A549 (cell line): ENCODE measurements at regions not wholly inside any gene's neighbourhood (a gene's known extent, or its start where the extent isn't known, plus 50 kb on each side); places are given as distances from the start of the nearest gene placed in this dataset.

Experiments used
- ATOH8 ChIP-seq: fragments of 250-450 bp; sonication (Bioruptor Pico); IDR thresholded peaks from 2 replicates; pipeline ENCODE4 v1.5.0; 2020; ENCODE audit warnings: low read depth, mild to moderate bottlenecking, moderate library complexity
- CEBPB ChIP-seq, 2 experiments: fragments of >200 bp in 1 of 2; sonication (Bioruptor Twin) in 1 of 2; formaldehyde crosslinking in 1 of 2; IDR thresholded peaks; 2 replicates each; pipeline ENCODE4 v1.6.1; 2012 to 2016
- ESRRA ChIP-seq: fragments of 150-350 bp; IDR thresholded peaks from 2 replicates; pipeline ENCODE4 v1.6.1; 2014; ENCODE audit warnings: mild to moderate bottlenecking, low read length, borderline replicate concordance
- FOSB ChIP-seq: fragments of 250-450 bp; sonication (Bioruptor Pico); IDR thresholded peaks from 2 replicates; pipeline ENCODE4 v1.5.0; 2020; ENCODE audit warnings: mild to moderate bottlenecking, moderate library complexity
- FOSL2 ChIP-seq, 2 experiments: fragments of 450-650 bp in 1 of 2; fragments of >200 bp in 1 of 2; sonication (Bioruptor Twin) in 1 of 2; formaldehyde crosslinking; IDR thresholded peaks; 2 replicates each; pipeline versions ENCODE4 v1.5.0 to v1.6.1; 2016 to 2020; ENCODE audit warnings: mild to moderate bottlenecking in 1 of 2, moderate library complexity in 1 of 2
- JUNB ChIP-seq: fragments of >200 bp; sonication (Bioruptor Twin); formaldehyde crosslinking; IDR thresholded peaks from 2 replicates; pipeline ENCODE4 v1.6.1; 2016
- MYC ChIP-seq: IDR thresholded peaks from 2 replicates; pipeline ENCODE4 v1.6.1; 2012; ENCODE audit warnings: mild to moderate bottlenecking, inconsistent platforms, low read length, improper control_type of control experiment, borderline replicate concordance
- NR3C1 ChIP-seq: fragments of >200 bp; sonication (Bioruptor Twin); formaldehyde crosslinking; IDR thresholded peaks from 3 replicates; pipeline ENCODE4 v1.6.1; 2017
- PHF8 ChIP-seq: fragments of 200-600 bp; sonication (generic); IDR thresholded peaks from 2 replicates; pipeline ENCODE4 v1.6.1; 2016; ENCODE audit warnings: low read depth, mild to moderate bottlenecking, antibody characterized with exemption, moderate library complexity, borderline replicate concordance
- POLR2A ChIP-seq: IDR thresholded peaks from 2 replicates; pipeline ENCODE4 v1.6.1; 2012; ENCODE audit warnings: mild to moderate bottlenecking, low read length
- SMC3 ChIP-seq: fragments of >200 bp; sonication (Bioruptor Twin); formaldehyde crosslinking; IDR thresholded peaks from 3 replicates; pipeline ENCODE4 v1.6.1; 2018; ENCODE audit warnings: inconsistent platforms
- SREBF2 ChIP-seq: fragments of 450-650 bp; IDR thresholded peaks from 2 replicates; pipeline ENCODE4 v1.6.1; 2014; ENCODE audit warnings: mild to moderate bottlenecking, moderate library complexity
- TF ChIP-seq, protein P1 (sequence below): fragments of >200 bp; sonication (Bioruptor Twin); formaldehyde crosslinking; IDR thresholded peaks from 3 replicates; pipeline ENCODE4 v1.5.1; 2016
- TF ChIP-seq, protein P2 (sequence below): IDR thresholded peaks from 2 replicates; pipeline ENCODE4 v1.6.1; 2012

DNA sequence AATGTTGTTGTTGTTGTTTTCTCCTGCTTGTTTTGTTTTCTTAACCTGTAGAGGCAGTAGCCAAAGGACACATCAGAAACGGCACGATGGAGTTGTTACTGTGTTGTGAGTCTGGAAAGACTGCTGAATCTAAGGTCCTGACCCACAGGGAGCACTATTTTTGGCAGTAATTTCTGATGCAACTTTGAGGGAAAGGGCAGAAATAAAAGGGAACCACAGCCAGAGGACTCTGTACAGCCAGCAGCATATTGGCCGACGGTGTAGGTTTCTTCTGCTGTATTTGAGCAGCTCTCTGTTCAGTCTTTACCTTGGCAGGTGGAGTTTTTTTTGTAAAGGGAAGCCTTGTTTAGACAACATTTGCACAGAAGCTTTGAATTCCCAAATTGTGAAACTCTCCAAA, 203.0 kb upstream of the GPR101 start:
- TF ChIP-seq, protein P1, sequence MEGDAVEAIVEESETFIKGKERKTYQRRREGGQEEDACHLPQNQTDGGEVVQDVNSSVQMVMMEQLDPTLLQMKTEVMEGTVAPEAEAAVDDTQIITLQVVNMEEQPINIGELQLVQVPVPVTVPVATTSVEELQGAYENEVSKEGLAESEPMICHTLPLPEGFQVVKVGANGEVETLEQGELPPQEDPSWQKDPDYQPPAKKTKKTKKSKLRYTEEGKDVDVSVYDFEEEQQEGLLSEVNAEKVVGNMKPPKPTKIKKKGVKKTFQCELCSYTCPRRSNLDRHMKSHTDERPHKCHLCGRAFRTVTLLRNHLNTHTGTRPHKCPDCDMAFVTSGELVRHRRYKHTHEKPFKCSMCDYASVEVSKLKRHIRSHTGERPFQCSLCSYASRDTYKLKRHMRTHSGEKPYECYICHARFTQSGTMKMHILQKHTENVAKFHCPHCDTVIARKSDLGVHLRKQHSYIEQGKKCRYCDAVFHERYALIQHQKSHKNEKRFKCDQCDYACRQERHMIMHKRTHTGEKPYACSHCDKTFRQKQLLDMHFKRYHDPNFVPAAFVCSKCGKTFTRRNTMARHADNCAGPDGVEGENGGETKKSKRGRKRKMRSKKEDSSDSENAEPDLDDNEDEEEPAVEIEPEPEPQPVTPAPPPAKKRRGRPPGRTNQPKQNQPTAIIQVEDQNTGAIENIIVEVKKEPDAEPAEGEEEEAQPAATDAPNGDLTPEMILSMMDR, result no peak
- TF ChIP-seq POLR2A (no peak), FOSB (CRISPR knock-in tag) (no peak), NR3C1 (no peak), ATOH8 (no peak), JUNB (no peak), PHF8 (no peak), MYC (no peak), CEBPB (IDR thresholded peaks at IDR 0.05) (no peak), ESRRA (no peak), SMC3 (no peak), FOSL2 (IDR thresholded peaks at IDR 0.05) (no peak), FOSL2 (CRISPR knock-in tag; IDR thresholded peaks at IDR 0.05) (no peak), SREBF2 (no peak)
- TF ChIP-seq, protein P2, sequence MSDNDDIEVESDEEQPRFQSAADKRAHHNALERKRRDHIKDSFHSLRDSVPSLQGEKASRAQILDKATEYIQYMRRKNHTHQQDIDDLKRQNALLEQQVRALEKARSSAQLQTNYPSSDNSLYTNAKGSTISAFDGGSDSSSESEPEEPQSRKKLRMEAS, result no peak
